ENCODE measurements at regions not wholly inside any gene's neighbourhood (a gene's known extent, or its start where the extent isn't known, plus 50 kb on each side); places are given as distances from the start of the nearest gene placed in this dataset.

GRCh38 chr4:17134565-17134964, 236.1 kb upstream of the LDB2 start:
- no peak for DNase-seq
- H4K20me1 ChIP-seq (ENCODE audit: insufficient read depth, low read length): no peaks in the 10 kb centered on the region
- no peak overlapping the region for H3K9ac ChIP-seq (ENCODE audit: insufficient read depth, low read length, poor library complexity, severe bottlenecking)
- H3K36me3 Mint-ChIP-seq: no peaks in the 10 kb centered on the region
- peaks cover 2 to 16% (median 9%) of the 10 kb centered on the region in 7 donors for H3K9me3 Mint-ChIP-seq
- intact Hi-C loops (cut with micrococcal nuclease): no loop called here
- TF ChIP-seq CTCF (IDR thresholded peaks at IDR 0.05): no peak
- H3K4me2 ChIP-seq (replicated peaks; ENCODE audit: extremely low read depth, low read length, poor library complexity, severe bottlenecking): no peak overlapping the region
- H3K27me3 ChIP-seq (ENCODE audit: control insufficient read depth in 2 of 2, insufficient read depth in 2 of 2, low read length in 2 of 2): no peaks in the 10 kb centered on the region
- no peak overlapping the region for H3K27ac Mint-ChIP-seq
- H3K9me3 ChIP-seq (replicated peaks in 1 of 2; ENCODE audit: control insufficient read depth in 1 of 2, insufficient read depth in 1 of 2, low read length in 2 of 2): peaks cover 12 to 23% of the 10 kb centered on the region in 2 donors
- H3K27me3 Mint-ChIP-seq (ENCODE audit: low read depth in 3 of 3): peaks cover 0 to 5% (median 0%) of the 10 kb centered on the region in 3 donors
- H3K27ac ChIP-seq (ENCODE audit: low read depth in 1 of 2, low read length in 2 of 2): no peak overlapping the region
- H3K4me1 ChIP-seq (ENCODE audit: control insufficient read depth in 1 of 2, insufficient read depth in 2 of 2, low read length in 2 of 2): no peaks in the 10 kb centered on the region
- no peak overlapping the region for H2AFZ ChIP-seq (ENCODE audit: insufficient read depth, low read depth, low read length, poor library complexity, severe bottlenecking)
- no peak overlapping the region for H3K4me3 Mint-ChIP-seq
- H3K4me1 Mint-ChIP-seq: no peaks in the 10 kb centered on the region
- no peak overlapping the region for H3K4me3 ChIP-seq (replicated peaks in 1 of 3; ENCODE audit: low read depth in 2 of 3, low read length in 3 of 3)
- no peaks in the 10 kb centered on the region for H3K36me3 ChIP-seq (replicated peaks in 1 of 2; ENCODE audit: control insufficient read depth in 1 of 2, insufficient read depth in 2 of 2, low read length in 2 of 2)
- no peaks in the 10 kb centered on the region for H3K79me2 ChIP-seq (ENCODE audit: insufficient read depth, low read length)

DNA sequence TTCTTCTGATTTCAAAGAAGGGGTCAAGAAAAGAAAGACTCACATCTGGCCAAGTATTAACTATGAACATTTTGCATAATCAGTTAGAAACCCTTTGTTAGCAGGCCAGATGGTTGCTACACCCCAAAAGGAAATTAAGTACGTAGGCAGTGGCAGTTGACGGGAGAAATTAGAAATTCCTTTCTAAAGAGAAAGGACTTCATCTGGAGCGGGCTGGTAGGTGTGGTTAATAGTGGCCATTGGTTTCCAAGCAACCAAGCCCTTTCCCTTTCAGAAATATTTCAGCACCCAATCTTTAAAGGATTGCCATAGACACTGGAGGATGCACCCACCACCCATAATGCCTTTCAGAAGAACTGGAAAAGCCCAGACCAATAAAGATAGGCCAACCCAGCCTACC, 235.7 kb upstream of the LDB2 start:
- no peak for TF ChIP-seq CTCF (IDR thresholded peaks at IDR 0.05)

More for the DNA sequence above, 235.7 kb upstream of the LDB2 start:
- no peak for DNase-seq
- Histone ChIP-seq H3K27ac (ENCODE audit: low read depth in 1 of 2, low read length in 2 of 2) (no peak overlapping the region), H3K9me3 (replicated peaks in 1 of 2; ENCODE audit: control insufficient read depth in 1 of 2, insufficient read depth in 1 of 2, low read length in 2 of 2) (peaks cover 9 to 21% of the 10 kb centered on the region in 2 donors), H3K4me1 (ENCODE audit: control insufficient read depth in 1 of 2, insufficient read depth in 2 of 2, low read length in 2 of 2) (no peaks in the 10 kb centered on the region), H3K36me3 (replicated peaks in 1 of 2; ENCODE audit: control insufficient read depth in 1 of 2, insufficient read depth in 2 of 2, low read length in 2 of 2) (no peaks in the 10 kb centered on the region), H3K4me2 (replicated peaks; ENCODE audit: extremely low read depth, low read length, poor library complexity, severe bottlenecking) (no peak overlapping the region), H4K20me1 (ENCODE audit: insufficient read depth, low read length) (no peaks in the 10 kb centered on the region), H3K27me3 (ENCODE audit: control insufficient read depth in 2 of 2, insufficient read depth in 2 of 2, low read length in 2 of 2) (no peaks in the 10 kb centered on the region), H3K79me2 (ENCODE audit: insufficient read depth, low read length) (no peaks in the 10 kb centered on the region), H3K9ac (ENCODE audit: insufficient read depth, low read length, poor library complexity, severe bottlenecking) (no peak overlapping the region), H2AFZ (ENCODE audit: insufficient read depth, low read depth, low read length, poor library complexity, severe bottlenecking) (no peak overlapping the region), H3K4me3 (replicated peaks in 1 of 3; ENCODE audit: low read depth in 2 of 3, low read length in 3 of 3) (no peak overlapping the region)
- H3K9me3 Mint-ChIP-seq: peaks cover 2 to 16% (median 8%) of the 10 kb centered on the region in 7 donors
- no peak overlapping the region for H3K4me3 Mint-ChIP-seq
- intact Hi-C loops (cut with micrococcal nuclease): no loop called here
- H3K36me3 Mint-ChIP-seq: no peaks in the 10 kb centered on the region
- H3K27me3 Mint-ChIP-seq (ENCODE audit: low read depth in 3 of 3): peaks cover 0 to 5% (median 1%) of the 10 kb centered on the region in 3 donors
- WGBS (ENCODE audit: insufficient coverage): no CpG with 5 or more reads among the region's 3 CpGs
- H3K27ac Mint-ChIP-seq: no peak overlapping the region
- H3K4me1 Mint-ChIP-seq: no peaks in the 10 kb centered on the region
